ENCODE measurements at regions not wholly inside any gene's neighbourhood (a gene's known extent, or its start where the extent isn't known, plus 50 kb on each side); places are given as distances from the start of the nearest gene placed in this dataset.

DNA sequence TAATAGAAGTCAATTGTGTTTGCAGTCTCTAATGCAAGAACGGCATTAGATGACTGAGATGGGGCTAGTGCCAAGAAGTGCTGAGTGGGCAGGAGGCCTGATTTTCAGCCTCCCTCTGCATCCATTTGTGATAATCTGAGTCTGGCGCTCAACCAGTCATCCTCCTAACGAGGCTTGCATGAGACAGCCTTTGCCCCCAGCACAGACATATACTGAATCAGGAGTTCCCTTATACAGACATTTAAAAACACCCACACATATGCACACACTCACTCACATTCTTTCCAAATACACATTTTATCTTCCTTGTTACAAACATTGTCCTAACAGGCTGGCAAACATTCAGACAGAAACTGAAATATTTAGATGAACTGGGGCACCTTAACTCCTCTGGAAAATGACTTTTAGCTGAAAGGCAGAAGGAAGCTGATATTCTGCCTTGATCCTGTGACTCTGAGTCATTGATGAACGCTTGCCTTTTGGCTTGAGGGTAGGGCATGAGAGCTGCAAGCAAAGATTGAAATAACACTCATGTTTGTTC, 562.3 kb downstream of the DHX35 start:
- DNase-seq (ENCODE audit: low read depth in 1 of 2, low spot score in 1 of 2): no peak

DNA sequence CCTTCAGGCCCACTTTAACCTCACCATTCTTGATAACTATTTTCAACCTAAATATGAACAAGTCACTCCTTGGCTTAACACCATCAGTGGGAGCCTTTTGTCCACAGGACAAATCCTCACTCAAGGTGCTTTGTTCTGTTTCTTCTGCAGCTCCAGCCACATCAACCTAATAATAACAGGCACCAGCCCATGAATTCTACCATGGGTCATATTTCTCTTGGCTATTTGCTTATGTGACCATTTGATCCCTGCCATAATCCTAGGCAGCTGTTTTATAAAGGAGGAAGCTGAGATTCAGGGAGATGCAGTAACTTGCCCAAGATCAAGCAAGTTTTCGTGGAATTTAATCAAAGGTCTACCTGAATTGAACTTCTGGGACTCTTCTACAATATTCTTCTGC, 561.3 kb downstream of the DHX35 start:
- no peak for TF ChIP-seq POLR2AphosphoS5 (IDR thresholded peaks at IDR 0.05; ENCODE audit: low read depth)
- no peak for TF ChIP-seq SPI1 (IDR thresholded peaks at IDR 0.05; ENCODE audit: borderline replicate concordance, low read depth)
- TF ChIP-seq GABPA (IDR thresholded peaks at IDR 0.05; ENCODE audit: low read depth): no peak
- TF ChIP-seq, protein P1, sequence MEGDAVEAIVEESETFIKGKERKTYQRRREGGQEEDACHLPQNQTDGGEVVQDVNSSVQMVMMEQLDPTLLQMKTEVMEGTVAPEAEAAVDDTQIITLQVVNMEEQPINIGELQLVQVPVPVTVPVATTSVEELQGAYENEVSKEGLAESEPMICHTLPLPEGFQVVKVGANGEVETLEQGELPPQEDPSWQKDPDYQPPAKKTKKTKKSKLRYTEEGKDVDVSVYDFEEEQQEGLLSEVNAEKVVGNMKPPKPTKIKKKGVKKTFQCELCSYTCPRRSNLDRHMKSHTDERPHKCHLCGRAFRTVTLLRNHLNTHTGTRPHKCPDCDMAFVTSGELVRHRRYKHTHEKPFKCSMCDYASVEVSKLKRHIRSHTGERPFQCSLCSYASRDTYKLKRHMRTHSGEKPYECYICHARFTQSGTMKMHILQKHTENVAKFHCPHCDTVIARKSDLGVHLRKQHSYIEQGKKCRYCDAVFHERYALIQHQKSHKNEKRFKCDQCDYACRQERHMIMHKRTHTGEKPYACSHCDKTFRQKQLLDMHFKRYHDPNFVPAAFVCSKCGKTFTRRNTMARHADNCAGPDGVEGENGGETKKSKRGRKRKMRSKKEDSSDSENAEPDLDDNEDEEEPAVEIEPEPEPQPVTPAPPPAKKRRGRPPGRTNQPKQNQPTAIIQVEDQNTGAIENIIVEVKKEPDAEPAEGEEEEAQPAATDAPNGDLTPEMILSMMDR (IDR thresholded peaks at IDR 0.05; ENCODE audit: insufficient read depth, low read length): no peak
- TF ChIP-seq, protein P2, sequence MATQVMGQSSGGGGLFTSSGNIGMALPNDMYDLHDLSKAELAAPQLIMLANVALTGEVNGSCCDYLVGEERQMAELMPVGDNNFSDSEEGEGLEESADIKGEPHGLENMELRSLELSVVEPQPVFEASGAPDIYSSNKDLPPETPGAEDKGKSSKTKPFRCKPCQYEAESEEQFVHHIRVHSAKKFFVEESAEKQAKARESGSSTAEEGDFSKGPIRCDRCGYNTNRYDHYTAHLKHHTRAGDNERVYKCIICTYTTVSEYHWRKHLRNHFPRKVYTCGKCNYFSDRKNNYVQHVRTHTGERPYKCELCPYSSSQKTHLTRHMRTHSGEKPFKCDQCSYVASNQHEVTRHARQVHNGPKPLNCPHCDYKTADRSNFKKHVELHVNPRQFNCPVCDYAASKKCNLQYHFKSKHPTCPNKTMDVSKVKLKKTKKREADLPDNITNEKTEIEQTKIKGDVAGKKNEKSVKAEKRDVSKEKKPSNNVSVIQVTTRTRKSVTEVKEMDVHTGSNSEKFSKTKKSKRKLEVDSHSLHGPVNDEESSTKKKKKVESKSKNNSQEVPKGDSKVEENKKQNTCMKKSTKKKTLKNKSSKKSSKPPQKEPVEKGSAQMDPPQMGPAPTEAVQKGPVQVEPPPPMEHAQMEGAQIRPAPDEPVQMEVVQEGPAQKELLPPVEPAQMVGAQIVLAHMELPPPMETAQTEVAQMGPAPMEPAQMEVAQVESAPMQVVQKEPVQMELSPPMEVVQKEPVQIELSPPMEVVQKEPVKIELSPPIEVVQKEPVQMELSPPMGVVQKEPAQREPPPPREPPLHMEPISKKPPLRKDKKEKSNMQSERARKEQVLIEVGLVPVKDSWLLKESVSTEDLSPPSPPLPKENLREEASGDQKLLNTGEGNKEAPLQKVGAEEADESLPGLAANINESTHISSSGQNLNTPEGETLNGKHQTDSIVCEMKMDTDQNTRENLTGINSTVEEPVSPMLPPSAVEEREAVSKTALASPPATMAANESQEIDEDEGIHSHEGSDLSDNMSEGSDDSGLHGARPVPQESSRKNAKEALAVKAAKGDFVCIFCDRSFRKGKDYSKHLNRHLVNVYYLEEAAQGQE (IDR thresholded peaks at IDR 0.05; ENCODE audit: insufficient replicate concordance, low read depth): no peak
- DNase-seq (ENCODE audit: low read depth in 1 of 2, low spot score in 1 of 2): no peak
- H3K27ac ChIP-seq (replicated peaks): no peak overlapping the region
- no peaks in the 10 kb centered on the region for H3K27me3 ChIP-seq (ENCODE audit: insufficient read depth, poor library complexity, severe bottlenecking)
- H3K4me3 ChIP-seq (replicated peaks; ENCODE audit: insufficient read depth, low read length): no peak overlapping the region

More for the DNA sequence above, 562.3 kb downstream of the DHX35 start:
- H3K27ac ChIP-seq (replicated peaks): no peak overlapping the region
- TF ChIP-seq GABPA (IDR thresholded peaks at IDR 0.05; ENCODE audit: low read depth) (no peak), SPI1 (IDR thresholded peaks at IDR 0.05; ENCODE audit: borderline replicate concordance, low read depth) (no peak), POLR2AphosphoS5 (IDR thresholded peaks at IDR 0.05; ENCODE audit: low read depth) (no peak)
- TF ChIP-seq, protein P1 (IDR thresholded peaks at IDR 0.05; ENCODE audit: insufficient read depth, low read length): no peak
- TF ChIP-seq, protein P2 (IDR thresholded peaks at IDR 0.05; ENCODE audit: insufficient replicate concordance, low read depth): no peak
- H3K4me3 ChIP-seq (replicated peaks; ENCODE audit: insufficient read depth, low read length): no peak overlapping the region
- H3K27me3 ChIP-seq (ENCODE audit: insufficient read depth, poor library complexity, severe bottlenecking): no peaks in the 10 kb centered on the region

DNA sequence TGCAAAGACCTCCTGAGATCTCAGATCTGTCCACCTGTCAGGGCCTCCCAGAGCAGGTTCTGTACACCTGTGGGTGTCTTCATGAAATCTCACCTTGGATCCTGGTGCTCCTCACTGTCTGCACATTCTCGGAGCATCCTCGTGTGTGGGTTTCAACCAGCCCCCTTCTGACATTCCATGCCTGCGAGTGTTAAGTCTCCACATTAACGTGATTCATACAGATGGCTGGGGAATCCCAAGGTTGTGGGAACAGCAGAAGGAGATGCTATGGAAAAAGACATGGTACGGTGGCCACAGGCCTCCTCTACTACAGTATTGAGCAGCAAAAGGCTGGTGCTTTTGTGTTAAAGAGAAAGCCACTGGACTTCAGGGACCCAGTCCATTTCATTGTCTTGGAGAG, 556.5 kb downstream of the DHX35 start:
- H3K27me3 ChIP-seq (ENCODE audit: insufficient read depth, poor library complexity, severe bottlenecking): no peaks in the 10 kb centered on the region
- H3K4me3 ChIP-seq (replicated peaks; ENCODE audit: insufficient read depth, low read length): no peak overlapping the region
- TF ChIP-seq, protein P1 (IDR thresholded peaks at IDR 0.05; ENCODE audit: insufficient read depth, low read length): no peak
- TF ChIP-seq, protein P2 (IDR thresholded peaks at IDR 0.05; ENCODE audit: insufficient replicate concordance, low read depth): no peak
- TF ChIP-seq SPI1 (IDR thresholded peaks at IDR 0.05; ENCODE audit: borderline replicate concordance, low read depth) (no peak), POLR2AphosphoS5 (IDR thresholded peaks at IDR 0.05; ENCODE audit: low read depth) (no peak), GABPA (IDR thresholded peaks at IDR 0.05; ENCODE audit: low read depth) (no peak)
- H3K27ac ChIP-seq (replicated peaks): no peak overlapping the region
- no peak for DNase-seq (ENCODE audit: low read depth in 1 of 2, low spot score in 1 of 2)
